ENCODE measurements at regions not wholly inside any gene's neighbourhood (a gene's known extent, or its start where the extent isn't known, plus 50 kb on each side); places are given as distances from the start of the nearest gene placed in this dataset.

DNA sequence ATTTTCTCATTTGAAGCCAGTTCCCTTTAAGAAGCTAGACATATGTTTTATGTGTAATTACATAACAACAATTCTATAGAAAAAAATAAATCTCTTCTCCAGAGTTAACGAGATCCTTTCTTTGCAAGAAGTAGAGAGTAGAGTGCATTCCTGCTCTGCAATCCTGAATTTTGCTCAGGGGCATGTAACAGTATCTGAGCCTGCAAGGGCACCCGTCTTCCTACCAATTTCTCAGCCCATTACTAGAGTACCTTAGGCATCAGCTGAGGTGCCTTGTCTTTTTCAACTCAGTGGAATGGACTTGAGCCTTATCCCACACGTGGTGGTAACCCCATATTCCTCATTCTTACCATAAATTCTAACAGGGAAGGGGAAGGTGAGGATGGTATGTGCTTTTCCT lies 205.9 kb downstream of the IKZF2 start:
- Histone ChIP-seq H3K4me3 (no peak overlapping the region), H3K27ac (no peak overlapping the region), H3K9me3 (no peaks in the 10 kb centered on the region), H3K4me1 (peaks cover 0 to 10% (median 7%) of the 10 kb centered on the region in 9 donors), H3K27me3 (no peaks in the 10 kb centered on the region), H3K36me3 (no peaks in the 10 kb centered on the region)
- 58 to 62% methylated on average over 3 of the region's 3 CpGs for WGBS, 2 donors
- DNase-seq, result no peak
- intact Hi-C loops (cut with DNase I), result loop anchor here in 1 of 10 donors (10.0 kb wide), 1 partner anchor 119 kb away; no protein-coding TSS in a partner anchor
- TF ChIP-seq, protein P1, sequence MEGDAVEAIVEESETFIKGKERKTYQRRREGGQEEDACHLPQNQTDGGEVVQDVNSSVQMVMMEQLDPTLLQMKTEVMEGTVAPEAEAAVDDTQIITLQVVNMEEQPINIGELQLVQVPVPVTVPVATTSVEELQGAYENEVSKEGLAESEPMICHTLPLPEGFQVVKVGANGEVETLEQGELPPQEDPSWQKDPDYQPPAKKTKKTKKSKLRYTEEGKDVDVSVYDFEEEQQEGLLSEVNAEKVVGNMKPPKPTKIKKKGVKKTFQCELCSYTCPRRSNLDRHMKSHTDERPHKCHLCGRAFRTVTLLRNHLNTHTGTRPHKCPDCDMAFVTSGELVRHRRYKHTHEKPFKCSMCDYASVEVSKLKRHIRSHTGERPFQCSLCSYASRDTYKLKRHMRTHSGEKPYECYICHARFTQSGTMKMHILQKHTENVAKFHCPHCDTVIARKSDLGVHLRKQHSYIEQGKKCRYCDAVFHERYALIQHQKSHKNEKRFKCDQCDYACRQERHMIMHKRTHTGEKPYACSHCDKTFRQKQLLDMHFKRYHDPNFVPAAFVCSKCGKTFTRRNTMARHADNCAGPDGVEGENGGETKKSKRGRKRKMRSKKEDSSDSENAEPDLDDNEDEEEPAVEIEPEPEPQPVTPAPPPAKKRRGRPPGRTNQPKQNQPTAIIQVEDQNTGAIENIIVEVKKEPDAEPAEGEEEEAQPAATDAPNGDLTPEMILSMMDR (IDR thresholded peaks at IDR 0.05), result no peak
- ATAC-seq, result no peak

DNA sequence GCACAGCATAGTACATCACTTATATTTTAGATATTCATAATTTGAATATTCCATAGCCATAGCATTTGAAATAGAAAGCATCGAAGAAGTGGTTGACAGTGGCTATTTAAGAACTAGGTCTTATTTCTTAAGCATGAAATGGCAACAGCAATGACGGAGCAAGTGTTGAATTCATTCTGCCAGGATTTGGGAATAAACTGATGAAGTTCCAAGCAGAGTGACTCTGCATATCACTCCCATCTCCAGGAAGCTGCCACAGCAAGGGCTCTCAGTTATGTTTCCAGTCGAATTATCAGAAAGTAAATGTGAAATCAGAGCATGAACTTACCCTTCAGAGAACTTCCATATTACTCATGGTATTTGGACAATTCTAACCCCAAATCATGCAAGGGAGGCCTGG lies 208.1 kb downstream of the IKZF2 start:
- DNase-seq (no peak), ATAC-seq (no peak)
- no peak overlapping the region for H3K27ac ChIP-seq
- intact Hi-C loops (cut with DNase I), result loop anchor here in 1 of 10 donors (10.0 kb wide), 1 partner anchor 121 kb away; no protein-coding TSS in a partner anchor
- WGBS, 2 donors, result 72 to 74% methylated on average over 3 of the region's 3 CpGs
- no peaks in the 10 kb centered on the region for H3K36me3 ChIP-seq
- no peaks in the 10 kb centered on the region for H3K27me3 ChIP-seq
- H3K4me1 ChIP-seq, result peaks cover 0 to 14% (median 8%) of the 10 kb centered on the region in 9 donors
- no peaks in the 10 kb centered on the region for H3K9me3 ChIP-seq
- H3K4me3 ChIP-seq, result no peak overlapping the region
- TF ChIP-seq, protein P1 (IDR thresholded peaks at IDR 0.05), result no peak

DNA sequence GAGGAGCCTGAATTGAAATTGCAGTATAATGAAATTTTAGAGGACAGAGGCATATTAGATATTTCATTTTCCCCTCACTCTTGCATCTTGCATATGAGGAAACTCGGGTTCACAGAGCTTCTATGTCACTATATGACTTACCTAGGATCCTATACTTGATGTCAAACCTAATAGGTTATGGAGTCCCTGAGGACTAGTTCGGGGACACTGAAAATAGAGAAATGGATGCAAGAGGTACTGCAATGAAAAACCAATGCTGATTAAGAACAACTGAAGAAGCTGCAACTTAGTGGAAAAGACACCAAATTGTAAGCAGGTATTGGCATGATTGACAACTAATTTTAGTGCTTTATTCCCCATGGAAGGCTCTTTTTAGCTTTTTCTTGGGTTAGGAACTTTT lies 210.1 kb downstream of the IKZF2 start:
- H3K4me1 ChIP-seq, result peaks cover 0 to 14% (median 8%) of the 10 kb centered on the region in 9 donors
- intact Hi-C loops (cut with DNase I), result loop anchor here in 1 of 10 donors (10.0 kb wide), 1 partner anchor 123 kb away; no protein-coding TSS in a partner anchor
- no peaks in the 10 kb centered on the region for H3K9me3 ChIP-seq
- no peaks in the 10 kb centered on the region for H3K27me3 ChIP-seq
- DNase-seq, result no peak
- H3K36me3 ChIP-seq, result no peaks in the 10 kb centered on the region
- TF ChIP-seq, protein P1 (IDR thresholded peaks at IDR 0.05), result no peak
- H3K27ac ChIP-seq, result no peak overlapping the region
- no peak overlapping the region for H3K4me3 ChIP-seq
- ATAC-seq, result no peak
- 53 to 59% methylated on average over 2 of the region's 2 CpGs for WGBS, 2 donors

DNA sequence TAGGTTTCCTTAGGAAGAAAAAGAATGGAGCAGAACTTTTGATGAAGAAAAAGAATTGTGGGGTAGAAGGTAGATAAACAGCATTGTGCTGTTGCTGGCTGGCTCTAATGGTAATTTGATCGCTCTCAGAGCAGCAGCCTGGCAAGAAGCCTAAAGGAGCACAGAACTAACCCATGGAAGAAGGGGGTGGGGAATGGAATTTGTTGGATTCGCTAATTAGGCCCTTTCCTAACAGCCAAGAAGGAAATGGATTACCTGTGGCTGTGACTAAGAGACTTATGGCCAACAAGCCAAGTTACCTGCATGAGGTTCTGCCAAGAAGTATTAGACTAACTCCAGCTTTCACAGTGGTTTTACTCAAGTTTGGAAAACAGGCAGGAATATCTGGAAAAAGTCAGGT lies 210.6 kb downstream of the IKZF2 start:
- Histone ChIP-seq H3K9me3 (no peaks in the 10 kb centered on the region), H3K36me3 (no peaks in the 10 kb centered on the region), H3K4me3 (no peak overlapping the region), H3K4me1 (peaks cover 0 to 14% (median 8%) of the 10 kb centered on the region in 9 donors), H3K27me3 (no peaks in the 10 kb centered on the region), H3K27ac (no peak overlapping the region)
- intact Hi-C loops (cut with DNase I), result loop anchor here in 1 of 10 donors (10.0 kb wide), 1 partner anchor 124 kb away; no protein-coding TSS in a partner anchor
- peak in 1 of 2 donors; percentile 38 for DNase-seq
- TF ChIP-seq, protein P1 (IDR thresholded peaks at IDR 0.05), result no peak
- peak in 4 of 8 donors; percentile 56 to 68 (median 66) for ATAC-seq
- 8 to 16% methylated on average over 2 of the region's 2 CpGs for WGBS, 2 donors
